ACHN (cell line): ENCODE measurements at regions not wholly inside any gene's neighbourhood (a gene's known extent, or its start where the extent isn't known, plus 50 kb on each side); places are given as distances from the start of the nearest gene placed in this dataset.

Experiments
- DNase-seq: peaks from one replicate; pipeline ENCODE4 v3.0.0-alpha.2; 2015
- in situ Hi-C: cut with HindIII; loops from 2 replicates; pipeline ENCODE4 v1.10.0; 2017; ENCODE audit warnings: low sequenced_read_pairs, low pct_ligation_motif_present, low pct_unique_long_range_greater_than_20kb

GRCh38 chr1:84759756-84760155 lies 69.5 kb upstream of the SSX2IP start:
- DNase-seq, result no peak
- in situ Hi-C loops, result no loop called here

GRCh38 chr1:84758968-84759491 lies 68.8 kb upstream of the SSX2IP start:
- no peak for DNase-seq
- in situ Hi-C loops, result no loop called here

GRCh38 chr1:84758476-84758875 lies 68.2 kb upstream of the SSX2IP start:
- in situ Hi-C loops, result no loop called here

GRCh38 chr1:84757301-84757700 lies 67.0 kb upstream of the SSX2IP start:
- in situ Hi-C loops, result no loop called here
- no peak for DNase-seq

More at GRCh38 chr1:84758476-84758875, 68.2 kb upstream of the SSX2IP start:
- DNase-seq, result no peak

GRCh38 chr1:84756455-84757082 lies 66.3 kb upstream of the SSX2IP start:
- in situ Hi-C loops, result no loop called here
- DNase-seq, result no peak

- in situ Hi-C loops, result no loop called here
- no peak for DNase-seq
Observed at GRCh38 chr1:84756001-84756400, 65.7 kb upstream of the SSX2IP start.

GRCh38 chr1:84755216-84755615 lies 65.0 kb upstream of the SSX2IP start:
- in situ Hi-C loops, result no loop called here
- no peak for DNase-seq

GRCh38 chr1:84754386-84754703 lies 64.1 kb upstream of the SSX2IP start:
- no peak for DNase-seq
- in situ Hi-C loops, result no loop called here

- DNase-seq, result peak; percentile 46
- in situ Hi-C loops, result no loop called here
Observed at GRCh38 chr1:84753516-84754385, 63.5 kb upstream of the SSX2IP start.

- no peak for DNase-seq
- in situ Hi-C loops, result no loop called here
Observed at GRCh38 chr1:84750110-84750730, 60.0 kb upstream of the SSX2IP start.

GRCh38 chr1:84749427-84749826 lies 59.2 kb upstream of the SSX2IP start:
- no peak for DNase-seq
- in situ Hi-C loops, result no loop called here

GRCh38 chr1:84748364-84748763 lies 58.1 kb upstream of the SSX2IP start:
- DNase-seq, result no peak
- in situ Hi-C loops, result no loop called here

- DNase-seq, result no peak
- in situ Hi-C loops, result no loop called here
Observed at GRCh38 chr1:84745857-84746256, 55.6 kb upstream of the SSX2IP start.

GRCh38 chr1:84743896-84744295 lies 53.6 kb upstream of the SSX2IP start:
- DNase-seq, result no peak
- in situ Hi-C loops, result no loop called here

GRCh38 chr1:84742653-84743052 lies 52.4 kb upstream of the SSX2IP start:
- in situ Hi-C loops, result no loop called here
- DNase-seq, result no peak

GRCh38 chr1:84740050-84740714 lies 49.9 kb upstream of the SSX2IP start:
- no peak for DNase-seq
- in situ Hi-C loops, result no loop called here
